ENCODE measurements at regions not wholly inside any gene's neighbourhood (a gene's known extent, or its start where the extent isn't known, plus 50 kb on each side); places are given as distances from the start of the nearest gene placed in this dataset.

- no peaks in the 10 kb centered on the region for H3K36me3 ChIP-seq (ENCODE audit: control insufficient read depth, insufficient read depth, low read length)
- no peak overlapping the region for H3K56ac ChIP-seq (ENCODE audit: extremely low read depth, insufficient read depth, low read length)
- H3K4me1 ChIP-seq (ENCODE audit: control insufficient read depth, insufficient read depth, low read length), result no peaks in the 10 kb centered on the region
- H3K23ac ChIP-seq (ENCODE audit: low read depth, low read length), result no peak overlapping the region
- no peak overlapping the region for H3K18ac ChIP-seq (ENCODE audit: low read depth, low read length)
- no peak overlapping the region for H3K14ac ChIP-seq (replicated peaks; ENCODE audit: low read depth, low read length)
- CTCF ChIA-PET, result no interaction called here
- no peak for TF ChIP-seq BHLHE40 (IDR thresholded peaks at IDR 0.05; ENCODE audit: low read depth, low read length)
- no peak for TF ChIP-seq ELK1 (IDR thresholded peaks at IDR 0.05; ENCODE audit: borderline replicate concordance, low read depth, low read length)
- no peak for TF ChIP-seq RFX5 (IDR thresholded peaks at IDR 0.05; ENCODE audit: low read depth, low read length)
- TF ChIP-seq RAD21 (IDR thresholded peaks at IDR 0.05; ENCODE audit: low read length), result no peak
- no peak for TF ChIP-seq USF2 (IDR thresholded peaks at IDR 0.05; ENCODE audit: low read depth, low read length)
- no peak for TF ChIP-seq RCOR1 (IDR thresholded peaks at IDR 0.05; ENCODE audit: insufficient replicate concordance, low read length)
- no peak for TF ChIP-seq MAZ (IDR thresholded peaks at IDR 0.05; ENCODE audit: borderline replicate concordance, low read depth, low read length)
- TF ChIP-seq CTCF (conservative IDR thresholded peaks at IDR 0.05; ENCODE audit: low read depth, low read length), result no peak
- no peak for TF ChIP-seq POLR2A (IDR thresholded peaks at IDR 0.05; ENCODE audit: low read depth, low read length)
- no peak for TF ChIP-seq FOS (IDR thresholded peaks at IDR 0.05; ENCODE audit: low read depth, low read length)
- TF ChIP-seq CEBPB (IDR thresholded peaks at IDR 0.05; ENCODE audit: low read depth, low read length), result no peak
- no peaks in the 10 kb centered on the region for H4K20me1 ChIP-seq (ENCODE audit: insufficient read depth, low read length)
- no peak overlapping the region for H4K8ac ChIP-seq (ENCODE audit: low read depth in 2 of 2, low read length in 2 of 2)
- WGBS, 2 experiments (ENCODE audit: extremely low coverage in 2 of 2, insufficient read length in 1 of 2), result 24% methylated on average over 2 of the region's 3 CpGs; no CpG with 5 or more reads in 1 of the 2 experiments
- H3K4ac ChIP-seq (ENCODE audit: low read depth, low read length), result no peak overlapping the region
- intact Hi-C loops (cut with micrococcal nuclease) (no loop called here), dilution Hi-C loops (cut with HindIII; ENCODE audit: low sequenced_read_pairs, unreplicated experiment) (no loop called here), in situ Hi-C loops (cut with MboI; ENCODE audit: low sequenced_read_pairs) (no loop called here)
- H3K4me2 ChIP-seq (ENCODE audit: low read depth, low read length), result no peak overlapping the region
- no peak overlapping the region for H4K91ac ChIP-seq (ENCODE audit: insufficient read depth, low read depth, low read length)
- H2AK5ac ChIP-seq (ENCODE audit: low read depth, low read length), result no peak overlapping the region
- H2BK20ac ChIP-seq (ENCODE audit: low read depth, low read length), result no peak overlapping the region
- no peaks in the 10 kb centered on the region for H3K9me1 ChIP-seq (ENCODE audit: insufficient read depth, low read length)
- DNase-seq (no peak), ATAC-seq (ENCODE audit: low read depth) (no peak)
- no peak overlapping the region for H2BK15ac ChIP-seq (ENCODE audit: low read depth, low read length)
- H3K27me3 ChIP-seq (ENCODE audit: control insufficient read depth, insufficient read depth, low read length), result no peaks in the 10 kb centered on the region
- no TSS peak for BruUV-seq (replicated peaks)
- no peak overlapping the region for H3K9ac ChIP-seq (ENCODE audit: low read depth, low read length)
- H4K5ac ChIP-seq (ENCODE audit: low read depth, low read length), result no peak overlapping the region
- POLR2A ChIA-PET (ENCODE audit: unreplicated experiment), result no interaction called here
- H3K4me3 ChIP-seq (ENCODE audit: insufficient read depth, low read depth, low read length), result no peak overlapping the region
- H2AK9ac ChIP-seq (replicated peaks; ENCODE audit: low read depth, low read length, poor library complexity), result no peak overlapping the region
- H3K27ac ChIP-seq (ENCODE audit: insufficient read depth, low read length), result no peak overlapping the region
- H2AFZ ChIP-seq (replicated peaks; ENCODE audit: low read length, poor library complexity), result no peak overlapping the region
- H3K9me3 ChIP-seq (ENCODE audit: control insufficient read depth, insufficient read depth, low read length), result peaks cover 8% of the 10 kb centered on the region
- H2BK5ac ChIP-seq (ENCODE audit: low read depth, low read length, poor library complexity, severe bottlenecking), result no peak overlapping the region
- no peaks in the 10 kb centered on the region for H3K79me1 ChIP-seq (ENCODE audit: low read depth in 1 of 2, low read length in 2 of 2)
- H2BK120ac ChIP-seq (ENCODE audit: low read depth, low read length), result no peak overlapping the region
These were observed 525.9 kb downstream of the TYW1 start for GRCh38 chr7:67522504-67522903.

All from IMR-90 (cell line).